GM23248 (cell line): ENCODE measurements at regions not wholly inside any gene's neighbourhood (a gene's known extent, or its start where the extent isn't known, plus 50 kb on each side); places are given as distances from the start of the nearest gene placed in this dataset.

ENCODE experiments used
- EZH2 ChIP-seq: fragments of 200-600 bp; sonication (generic); IDR thresholded peaks from 2 replicates; pipeline ENCODE4 v1.6.1; 2018; ENCODE audit warnings: antibody characterized with exemption, mild to moderate bottlenecking; ENCODE audit not compliant: insufficient read depth, poor library complexity, severe bottlenecking
- EZH2phosphoT487 ChIP-seq: fragments of 200-600 bp; sonication (generic); IDR thresholded peaks from 2 replicates; pipeline ENCODE4 v1.6.1; 2018; ENCODE audit warnings: antibody characterized with exemption, moderate library complexity, mild to moderate bottlenecking, low read depth; ENCODE audit not compliant: insufficient read depth

- TF ChIP-seq EZH2 (no peak), EZH2phosphoT487 (no peak)
Measured at GRCh38 chr15:87151202-87151748, 1071.6 kb downstream of the AGBL1 start.
